WTC11 (cell line): ENCODE measurements at regions not wholly inside any gene's neighbourhood (a gene's known extent, or its start where the extent isn't known, plus 50 kb on each side); places are given as distances from the start of the nearest gene placed in this dataset.

Experiments used
- ATAC-seq: fragments of 200-7000 bp; cut with Tn5 transposase; 2 replicates; pipeline ENCODE4 v1.10.0; 2021; ENCODE audit warnings: mild to moderate bottlenecking, moderate library complexity
- CTCF ChIA-PET: fragments of 300-600 bp; sonication (Branson Sonifier 250); formaldehyde crosslinking; loops from one replicate; lab custom pipeline; 2021; ENCODE audit warnings: antibody characterized with exemption; lab: Charles Lee
- POLR2A ChIA-PET: fragments of 350-600 bp; sonication (Branson Sonifier 250); formaldehyde crosslinking; loops from one replicate; lab custom pipeline; 2021; ENCODE audit warnings: antibody characterized with exemption; lab: Charles Lee
- DNase-seq: peaks from one replicate; pipeline ENCODE4 v3.0.0; 2021; ENCODE audit warnings: low spot score
- H3K27ac Mint-ChIP-seq: 2 replicates; pipeline ENCODE4 v1.8.0; 2021; ENCODE audit warnings: mixed read lengths
- H3K27me3 Mint-ChIP-seq: 2 replicates; pipeline ENCODE4 v1.8.0; 2021; ENCODE audit warnings: low read depth, mild to moderate bottlenecking, moderate library complexity, mixed read lengths
- H3K36me3 Mint-ChIP-seq: 2 replicates; pipeline ENCODE4 v1.8.0; 2021; ENCODE audit warnings: mixed read lengths
- H3K4me1 Mint-ChIP-seq: 2 replicates; pipeline ENCODE4 v1.8.0; 2022; ENCODE audit warnings: mixed read lengths
- H3K4me3 Mint-ChIP-seq: 2 replicates; pipeline ENCODE4 v1.8.0; 2021; ENCODE audit warnings: mild to moderate bottlenecking, moderate library complexity, mixed read lengths
- H3K9me3 Mint-ChIP-seq: 2 replicates; pipeline ENCODE4 v1.8.0; 2021; ENCODE audit warnings: mixed read lengths
- CBFB ChIP-seq: sonication (generic); formaldehyde crosslinking; IDR thresholded peaks from 2 replicates; pipeline ENCODE4 v1.8.1; 2022; ENCODE audit warnings: mild to moderate bottlenecking, low read depth, missing genetic modification reagents
- EMX1 ChIP-seq: fragments of 250-450 bp; sonication (Bioruptor Pico); IDR thresholded peaks from 2 replicates; pipeline ENCODE4 v1.8.0; 2021; ENCODE audit warnings: mild to moderate bottlenecking
- ESRRA ChIP-seq: sonication (generic); formaldehyde crosslinking; IDR thresholded peaks from 2 replicates; pipeline ENCODE4 v1.8.1; 2022; ENCODE audit warnings: mild to moderate bottlenecking, missing genetic modification reagents, borderline replicate concordance
- GTF2I ChIP-seq: fragments of 250-450 bp; sonication (Bioruptor Pico); conservative IDR thresholded peaks from 2 replicates; pipeline ENCODE4 v1.4.0; 2021; ENCODE audit warnings: mild to moderate bottlenecking
- JAZF1 ChIP-seq: fragments of 250-450 bp; sonication (Bioruptor Pico); IDR thresholded peaks from 2 replicates; pipeline ENCODE4 v1.9.0; 2021; ENCODE audit warnings: moderate library complexity, mild to moderate bottlenecking, inconsistent platforms
- NFATC4 ChIP-seq: fragments of 250-450 bp; sonication (Bioruptor Pico); IDR thresholded peaks from 2 replicates; pipeline ENCODE4 v1.9.0; 2021; ENCODE audit warnings: mild to moderate bottlenecking
- NFE2L1 ChIP-seq: sonication (generic); formaldehyde crosslinking; IDR thresholded peaks from 2 replicates; pipeline ENCODE4 v1.8.1; 2023; ENCODE audit warnings: missing genetic modification reagents
- SMAD3 ChIP-seq: sonication (generic); formaldehyde crosslinking; IDR thresholded peaks from 2 replicates; pipeline ENCODE4 v1.8.0; 2022; ENCODE audit warnings: missing genetic modification reagents, mild to moderate bottlenecking, borderline replicate concordance
- TCF7 ChIP-seq: sonication (generic); formaldehyde crosslinking; IDR thresholded peaks from 2 replicates; pipeline ENCODE4 v1.8.0; 2022; ENCODE audit warnings: mild to moderate bottlenecking, low read depth, missing genetic modification reagents, moderate library complexity
- ZBTB21 ChIP-seq: sonication (generic); formaldehyde crosslinking; IDR thresholded peaks from 2 replicates; pipeline ENCODE4 v1.8.1; 2023; ENCODE audit warnings: mild to moderate bottlenecking, missing genetic modification reagents, borderline replicate concordance
- ZNF138 ChIP-seq: sonication (generic); formaldehyde crosslinking; conservative IDR thresholded peaks from 2 replicates; pipeline ENCODE4 v1.8.1; 2022; ENCODE audit warnings: mild to moderate bottlenecking, moderate library complexity, missing genetic modification reagents
- ZNF232 ChIP-seq: sonication (generic); formaldehyde crosslinking; IDR thresholded peaks from 2 replicates; pipeline ENCODE4 v1.8.0; 2022; ENCODE audit warnings: mild to moderate bottlenecking, missing genetic modification reagents
- ZNF671 ChIP-seq: fragments of 250-450 bp; sonication (Bioruptor Pico); IDR thresholded peaks from 2 replicates; pipeline ENCODE4 v1.8.0; 2021; ENCODE audit warnings: mild to moderate bottlenecking
- TF ChIP-seq, protein P1 (sequence below): sonication (generic); formaldehyde crosslinking; IDR thresholded peaks from 2 replicates; pipeline ENCODE4 v1.8.1; 2022; ENCODE audit warnings: low read depth, missing genetic modification reagents, borderline replicate concordance
- TF ChIP-seq, protein P2 (sequence below): sonication (generic); formaldehyde crosslinking; IDR thresholded peaks from 2 replicates; pipeline ENCODE4 v1.8.0; 2022; ENCODE audit warnings: mild to moderate bottlenecking, missing genetic modification reagents
- TF ChIP-seq, protein P3 (sequence below): sonication (generic); formaldehyde crosslinking; IDR thresholded peaks from 2 replicates; pipeline ENCODE4 v1.8.0; 2023; ENCODE audit warnings: mild to moderate bottlenecking, missing genetic modification reagents
- TF ChIP-seq, protein P4 (sequence below): sonication (generic); formaldehyde crosslinking; conservative IDR thresholded peaks from 2 replicates; pipeline ENCODE4 v1.8.1; 2022; ENCODE audit warnings: mild to moderate bottlenecking, missing genetic modification reagents
- TF ChIP-seq, protein P5 (sequence below): sonication (generic); formaldehyde crosslinking; IDR thresholded peaks from 2 replicates; pipeline ENCODE4 v1.8.1; 2023; ENCODE audit warnings: mild to moderate bottlenecking, missing genetic modification reagents, moderate library complexity
- TF ChIP-seq, protein P6 (sequence below): fragments of 250-450 bp; sonication (Bioruptor Pico); IDR thresholded peaks from 2 replicates; pipeline ENCODE4 v1.8.0; 2021; ENCODE audit warnings: mild to moderate bottlenecking
- TF ChIP-seq, protein P7 (sequence below): fragments of 250-450 bp; sonication (Bioruptor Pico); IDR thresholded peaks from 2 replicates; pipeline ENCODE4 v2.1.2; 2022; ENCODE audit warnings: mild to moderate bottlenecking, moderate library complexity
- TF ChIP-seq, protein P8 (sequence below): sonication (generic); formaldehyde crosslinking; IDR thresholded peaks from 2 replicates; pipeline ENCODE4 v1.8.1; 2022; ENCODE audit warnings: mild to moderate bottlenecking, moderate library complexity, missing genetic modification reagents

DNA sequence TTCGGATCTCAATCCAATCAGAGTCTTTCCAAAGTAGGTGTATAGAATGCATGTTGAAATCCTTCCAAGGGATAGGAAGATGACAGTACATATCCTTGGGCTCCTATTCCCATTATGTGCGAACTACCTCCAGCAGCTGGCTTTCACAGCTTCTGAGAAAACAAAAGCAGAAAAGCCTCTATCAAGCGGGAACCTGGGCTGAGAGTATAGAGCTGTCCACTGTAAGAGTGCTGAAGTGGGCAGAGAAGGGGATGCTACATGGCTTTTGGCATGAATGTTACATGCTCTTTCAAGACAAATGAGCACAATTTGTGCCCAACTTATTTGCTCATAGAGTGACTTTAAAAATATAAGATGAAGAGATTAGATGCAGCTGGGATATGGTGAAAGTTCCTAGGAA is 993.5 kb downstream of the CDH8 start:
- no peak overlapping the region for H3K4me3 Mint-ChIP-seq
- TF ChIP-seq, protein P1, sequence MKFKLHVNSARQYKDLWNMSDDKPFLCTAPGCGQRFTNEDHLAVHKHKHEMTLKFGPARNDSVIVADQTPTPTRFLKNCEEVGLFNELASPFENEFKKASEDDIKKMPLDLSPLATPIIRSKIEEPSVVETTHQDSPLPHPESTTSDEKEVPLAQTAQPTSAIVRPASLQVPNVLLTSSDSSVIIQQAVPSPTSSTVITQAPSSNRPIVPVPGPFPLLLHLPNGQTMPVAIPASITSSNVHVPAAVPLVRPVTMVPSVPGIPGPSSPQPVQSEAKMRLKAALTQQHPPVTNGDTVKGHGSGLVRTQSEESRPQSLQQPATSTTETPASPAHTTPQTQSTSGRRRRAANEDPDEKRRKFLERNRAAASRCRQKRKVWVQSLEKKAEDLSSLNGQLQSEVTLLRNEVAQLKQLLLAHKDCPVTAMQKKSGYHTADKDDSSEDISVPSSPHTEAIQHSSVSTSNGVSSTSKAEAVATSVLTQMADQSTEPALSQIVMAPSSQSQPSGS (CRISPR knock-in tag), result no peak
- TF ChIP-seq TCF7 (CRISPR knock-in tag), result no peak
- TF ChIP-seq, protein P2, sequence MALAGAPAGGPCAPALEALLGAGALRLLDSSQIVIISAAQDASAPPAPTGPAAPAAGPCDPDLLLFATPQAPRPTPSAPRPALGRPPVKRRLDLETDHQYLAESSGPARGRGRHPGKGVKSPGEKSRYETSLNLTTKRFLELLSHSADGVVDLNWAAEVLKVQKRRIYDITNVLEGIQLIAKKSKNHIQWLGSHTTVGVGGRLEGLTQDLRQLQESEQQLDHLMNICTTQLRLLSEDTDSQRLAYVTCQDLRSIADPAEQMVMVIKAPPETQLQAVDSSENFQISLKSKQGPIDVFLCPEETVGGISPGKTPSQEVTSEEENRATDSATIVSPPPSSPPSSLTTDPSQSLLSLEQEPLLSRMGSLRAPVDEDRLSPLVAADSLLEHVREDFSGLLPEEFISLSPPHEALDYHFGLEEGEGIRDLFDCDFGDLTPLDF (CRISPR knock-in tag), result 0 out of 2 replicates have a peak, but pooled peaks have one; percentile 58
- TF ChIP-seq, protein P3, sequence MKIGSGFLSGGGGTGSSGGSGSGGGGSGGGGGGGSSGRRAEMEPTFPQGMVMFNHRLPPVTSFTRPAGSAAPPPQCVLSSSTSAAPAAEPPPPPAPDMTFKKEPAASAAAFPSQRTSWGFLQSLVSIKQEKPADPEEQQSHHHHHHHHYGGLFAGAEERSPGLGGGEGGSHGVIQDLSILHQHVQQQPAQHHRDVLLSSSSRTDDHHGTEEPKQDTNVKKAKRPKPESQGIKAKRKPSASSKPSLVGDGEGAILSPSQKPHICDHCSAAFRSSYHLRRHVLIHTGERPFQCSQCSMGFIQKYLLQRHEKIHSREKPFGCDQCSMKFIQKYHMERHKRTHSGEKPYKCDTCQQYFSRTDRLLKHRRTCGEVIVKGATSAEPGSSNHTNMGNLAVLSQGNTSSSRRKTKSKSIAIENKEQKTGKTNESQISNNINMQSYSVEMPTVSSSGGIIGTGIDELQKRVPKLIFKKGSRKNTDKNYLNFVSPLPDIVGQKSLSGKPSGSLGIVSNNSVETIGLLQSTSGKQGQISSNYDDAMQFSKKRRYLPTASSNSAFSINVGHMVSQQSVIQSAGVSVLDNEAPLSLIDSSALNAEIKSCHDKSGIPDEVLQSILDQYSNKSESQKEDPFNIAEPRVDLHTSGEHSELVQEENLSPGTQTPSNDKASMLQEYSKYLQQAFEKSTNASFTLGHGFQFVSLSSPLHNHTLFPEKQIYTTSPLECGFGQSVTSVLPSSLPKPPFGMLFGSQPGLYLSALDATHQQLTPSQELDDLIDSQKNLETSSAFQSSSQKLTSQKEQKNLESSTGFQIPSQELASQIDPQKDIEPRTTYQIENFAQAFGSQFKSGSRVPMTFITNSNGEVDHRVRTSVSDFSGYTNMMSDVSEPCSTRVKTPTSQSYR (CRISPR knock-in tag), result 0 out of 2 replicates have a peak, but pooled peaks have one; percentile 21
- TF ChIP-seq, protein P4, sequence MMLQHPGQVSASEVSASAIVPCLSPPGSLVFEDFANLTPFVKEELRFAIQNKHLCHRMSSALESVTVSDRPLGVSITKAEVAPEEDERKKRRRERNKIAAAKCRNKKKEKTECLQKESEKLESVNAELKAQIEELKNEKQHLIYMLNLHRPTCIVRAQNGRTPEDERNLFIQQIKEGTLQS (CRISPR knock-in tag), result no peak
- no peak for TF ChIP-seq GTF2I
- TF ChIP-seq CBFB (CRISPR knock-in tag), result no peak
- no peak for TF ChIP-seq JAZF1
- TF ChIP-seq ESRRA (CRISPR knock-in tag), result peak; percentile 34; the same call in 1 of the 2 replicates
- TF ChIP-seq EMX1, result no peak
- peak; percentile 27; the same call in 1 of the 2 replicates for TF ChIP-seq SMAD3 (CRISPR knock-in tag)
- TF ChIP-seq, protein P5, sequence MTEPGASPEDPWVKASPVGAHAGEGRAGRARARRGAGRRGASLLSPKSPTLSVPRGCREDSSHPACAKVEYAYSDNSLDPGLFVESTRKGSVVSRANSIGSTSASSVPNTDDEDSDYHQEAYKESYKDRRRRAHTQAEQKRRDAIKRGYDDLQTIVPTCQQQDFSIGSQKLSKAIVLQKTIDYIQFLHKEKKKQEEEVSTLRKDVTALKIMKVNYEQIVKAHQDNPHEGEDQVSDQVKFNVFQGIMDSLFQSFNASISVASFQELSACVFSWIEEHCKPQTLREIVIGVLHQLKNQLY (CRISPR knock-in tag), result no peak
- peak; percentile 49; the same call in 1 of the 2 replicates for TF ChIP-seq ZNF232 (CRISPR knock-in tag)
- H3K9me3 Mint-ChIP-seq, result no peaks in the 10 kb centered on the region
- no peak overlapping the region for H3K27ac Mint-ChIP-seq
- DNase-seq (peak; percentile 18), ATAC-seq (peak; percentile 50)
- peaks cover 3% of the 10 kb centered on the region; the same call in 1 of the 2 replicates for H3K27me3 Mint-ChIP-seq
- ChIA-PET POLR2A (no interaction called here), CTCF (interaction anchor here (0.5 kb wide), 1 partner anchor 453 kb away, joined by 3 read pairs; no protein-coding TSS in a partner anchor)
- H3K36me3 Mint-ChIP-seq, result no peaks in the 10 kb centered on the region
- H3K4me1 Mint-ChIP-seq, result no peaks in the 10 kb centered on the region

DNA sequence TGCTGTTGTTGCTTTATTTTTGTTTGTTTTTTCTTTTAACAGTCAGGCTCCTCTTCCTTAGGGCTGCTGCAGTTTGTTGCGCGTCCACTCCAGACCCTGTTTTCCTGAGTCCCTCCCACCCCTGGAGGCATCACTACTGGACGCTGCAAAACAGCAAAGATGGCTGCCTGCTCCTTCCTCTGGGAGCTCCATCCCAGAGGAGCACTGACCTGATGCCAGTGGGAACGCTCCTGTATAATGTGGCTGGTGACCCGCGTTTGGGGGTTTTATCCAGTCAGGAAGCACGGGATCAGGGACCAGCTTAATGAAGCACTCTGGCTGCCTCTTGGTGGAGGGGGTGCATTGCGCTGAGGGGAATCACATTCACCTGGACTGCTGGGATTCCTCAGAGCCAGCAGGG is 1005.6 kb downstream of the CDH8 start:
- H3K4me1 Mint-ChIP-seq, result no peaks in the 10 kb centered on the region
- ATAC-seq, result no peak
- TF ChIP-seq ZNF138, result no peak
- no peak for TF ChIP-seq ZNF671 (CRISPR knock-in tag)
- no peak for TF ChIP-seq NFE2L1 (CRISPR knock-in tag)
- TF ChIP-seq, protein P1 (CRISPR knock-in tag), result no peak
- TF ChIP-seq, protein P6, sequence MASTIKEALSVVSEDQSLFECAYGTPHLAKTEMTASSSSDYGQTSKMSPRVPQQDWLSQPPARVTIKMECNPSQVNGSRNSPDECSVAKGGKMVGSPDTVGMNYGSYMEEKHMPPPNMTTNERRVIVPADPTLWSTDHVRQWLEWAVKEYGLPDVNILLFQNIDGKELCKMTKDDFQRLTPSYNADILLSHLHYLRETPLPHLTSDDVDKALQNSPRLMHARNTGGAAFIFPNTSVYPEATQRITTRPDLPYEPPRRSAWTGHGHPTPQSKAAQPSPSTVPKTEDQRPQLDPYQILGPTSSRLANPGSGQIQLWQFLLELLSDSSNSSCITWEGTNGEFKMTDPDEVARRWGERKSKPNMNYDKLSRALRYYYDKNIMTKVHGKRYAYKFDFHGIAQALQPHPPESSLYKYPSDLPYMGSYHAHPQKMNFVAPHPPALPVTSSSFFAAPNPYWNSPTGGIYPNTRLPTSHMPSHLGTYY, result no peak
- TF ChIP-seq ZBTB21 (CRISPR knock-in tag), result no peak
- TF ChIP-seq SMAD3 (CRISPR knock-in tag), result no peak
- TF ChIP-seq, protein P7, sequence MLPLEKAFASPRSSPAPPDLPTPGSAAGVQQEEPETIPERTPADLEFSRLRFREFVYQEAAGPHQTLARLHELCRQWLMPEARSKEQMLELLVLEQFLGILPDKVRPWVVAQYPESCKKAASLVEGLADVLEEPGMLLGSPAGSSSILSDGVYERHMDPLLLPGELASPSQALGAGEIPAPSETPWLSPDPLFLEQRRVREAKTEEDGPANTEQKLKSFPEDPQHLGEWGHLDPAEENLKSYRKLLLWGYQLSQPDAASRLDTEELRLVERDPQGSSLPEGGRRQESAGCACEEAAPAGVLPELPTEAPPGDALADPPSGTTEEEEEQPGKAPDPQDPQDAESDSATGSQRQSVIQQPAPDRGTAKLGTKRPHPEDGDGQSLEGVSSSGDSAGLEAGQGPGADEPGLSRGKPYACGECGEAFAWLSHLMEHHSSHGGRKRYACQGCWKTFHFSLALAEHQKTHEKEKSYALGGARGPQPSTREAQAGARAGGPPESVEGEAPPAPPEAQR (CRISPR knock-in tag), result no peak
- TF ChIP-seq, protein P8, sequence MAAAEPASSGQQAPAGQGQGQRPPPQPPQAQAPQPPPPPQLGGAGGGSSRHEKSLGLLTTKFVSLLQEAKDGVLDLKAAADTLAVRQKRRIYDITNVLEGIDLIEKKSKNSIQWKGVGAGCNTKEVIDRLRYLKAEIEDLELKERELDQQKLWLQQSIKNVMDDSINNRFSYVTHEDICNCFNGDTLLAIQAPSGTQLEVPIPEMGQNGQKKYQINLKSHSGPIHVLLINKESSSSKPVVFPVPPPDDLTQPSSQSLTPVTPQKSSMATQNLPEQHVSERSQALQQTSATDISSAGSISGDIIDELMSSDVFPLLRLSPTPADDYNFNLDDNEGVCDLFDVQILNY (CRISPR knock-in tag), result no peak
- TF ChIP-seq NFATC4 (CRISPR knock-in tag), result no peak
- TF ChIP-seq, protein P4 (CRISPR knock-in tag), result no peak
- H3K36me3 Mint-ChIP-seq, result no peaks in the 10 kb centered on the region
- no peak for DNase-seq
- no peaks in the 10 kb centered on the region for H3K27me3 Mint-ChIP-seq
- H3K4me3 Mint-ChIP-seq, result no peak overlapping the region
- H3K27ac Mint-ChIP-seq, result no peak overlapping the region
- CTCF ChIA-PET, result interaction anchor here (0.6 kb wide), 1 partner anchor 116 kb away, joined by 3 read pairs; no protein-coding TSS in a partner anchor
- H3K9me3 Mint-ChIP-seq, result peaks cover 7% of the 10 kb centered on the region
- POLR2A ChIA-PET, result no interaction called here
